OCI-LY7 (cell line): ENCODE measurements at regions not wholly inside any gene's neighbourhood (a gene's known extent, or its start where the extent isn't known, plus 50 kb on each side); places are given as distances from the start of the nearest gene placed in this dataset.

Source experiments
- BruUV-seq: library from RNA; stranded (reverse); fragments of 400-500 nt; replicated peaks from 2 replicates; lab custom pipeline; 2021; lab: Mats Ljungman, UMichigan
- CTCF ChIA-PET: fragments of 300-600 bp; sonication (Branson Sonifier 250); formaldehyde crosslinking; loops from one replicate; lab custom pipeline; 2022; ENCODE audit warnings: antibody characterized with exemption; ENCODE audit not compliant: unreplicated experiment; lab: Charles Lee
- POLR2A ChIA-PET: fragments of 300-600 bp; sonication (Branson Sonifier 250); formaldehyde crosslinking; loops from one replicate; lab custom pipeline; 2022; ENCODE audit warnings: antibody characterized with exemption; lab: Charles Lee
- DNase-seq: peaks from one replicate; pipeline ENCODE4 v3.0.0-alpha.2; 2015; ENCODE audit warnings: low spot score
- H2AFZ ChIP-seq: fragments of 200-600 bp; sonication (generic), shearing (Covaris generic); 2 replicates; pipeline ENCODE4 v1.6.1; 2014; ENCODE audit warnings: mild to moderate bottlenecking, antibody characterized with exemption, low read length, moderate library complexity
- H3K27ac ChIP-seq: fragments of 200-600 bp; sonication (generic); 2 replicates; pipeline ENCODE4 v1.5.1; 2014; ENCODE audit warnings: mixed run types, low read depth, mild to moderate bottlenecking, moderate library complexity, low read length, inconsistent platforms; ENCODE audit not compliant: poor library complexity, severe bottlenecking
- H3K36me3 ChIP-seq: fragments of 200-600 bp; sonication (generic); 2 replicates; pipeline ENCODE4 v1.6.1; 2014; ENCODE audit warnings: mild to moderate bottlenecking, antibody characterized with exemption, low read length, moderate library complexity, mixed read lengths; ENCODE audit not compliant: insufficient read depth
- H3K4me1 ChIP-seq: fragments of 200-600 bp; sonication (generic); 2 replicates; pipeline ENCODE4 v1.5.1; 2014; ENCODE audit warnings: mild to moderate bottlenecking, low read length; ENCODE audit not compliant: insufficient read depth, poor library complexity, severe bottlenecking
- H3K4me2 ChIP-seq: fragments of 200-600 bp; sonication (generic); 2 replicates; pipeline ENCODE4 v1.6.1; 2014; ENCODE audit warnings: mild to moderate bottlenecking, low read length
- H3K4me3 ChIP-seq: fragments of 200-600 bp; sonication (generic); 2 replicates; pipeline ENCODE4 v1.5.1; 2014; ENCODE audit warnings: mild to moderate bottlenecking, low read depth, low read length; ENCODE audit not compliant: poor library complexity, severe bottlenecking
- H3K79me2 ChIP-seq: fragments of 200-600 bp; sonication (generic); 2 replicates; pipeline ENCODE4 v1.6.1; 2016; ENCODE audit warnings: low read depth, mild to moderate bottlenecking, low read length, moderate library complexity, mixed read lengths; ENCODE audit not compliant: insufficient read depth
- H3K9me2 ChIP-seq: fragments of 200-600 bp; sonication (generic); 2 replicates; pipeline ENCODE4 v1.6.1; 2016; ENCODE audit warnings: mild to moderate bottlenecking, low read length, mixed read lengths; ENCODE audit not compliant: insufficient read depth
- H3K9me3 ChIP-seq: fragments of 200-600 bp; sonication (generic); 2 replicates; pipeline ENCODE4 v1.6.1; 2014; ENCODE audit warnings: mild to moderate bottlenecking, mixed run types, low read length, mixed read lengths
- H4K20me1 ChIP-seq: fragments of 200-600 bp; sonication (generic); 2 replicates; pipeline ENCODE4 v1.6.1; 2014; ENCODE audit warnings: mild to moderate bottlenecking, antibody characterized with exemption, low read length, moderate library complexity, mixed read lengths; ENCODE audit not compliant: insufficient read depth
- EZH2phosphoT487 ChIP-seq: fragments of 200-600 bp; sonication (generic); IDR thresholded peaks from 2 replicates; pipeline ENCODE4 v1.6.1; 2018; ENCODE audit warnings: low read depth, borderline replicate concordance, mild to moderate bottlenecking, mixed run types, antibody characterized with exemption, low read length, moderate library complexity, mixed read lengths
- intact Hi-C: fragments of 100-400 bp; cut with micrococcal nuclease; formaldehyde crosslinking; loops from one replicate; pipeline ENCODE4 v1.10.0; 2022; ENCODE audit not compliant: unreplicated experiment
- TF ChIP-seq, protein P1 (sequence below): fragments of 200-600 bp; sonication (generic); conservative IDR thresholded peaks from 2 replicates; pipeline ENCODE4 v1.5.1; 2014; ENCODE audit warnings: mild to moderate bottlenecking, antibody characterized with exemption, low read length, moderate library complexity, mixed read lengths

GRCh38 chr16:56032072-56032471 lies 156.9 kb upstream of the CES5A start:
- no peak for TF ChIP-seq EZH2phosphoT487
- TF ChIP-seq, protein P1, sequence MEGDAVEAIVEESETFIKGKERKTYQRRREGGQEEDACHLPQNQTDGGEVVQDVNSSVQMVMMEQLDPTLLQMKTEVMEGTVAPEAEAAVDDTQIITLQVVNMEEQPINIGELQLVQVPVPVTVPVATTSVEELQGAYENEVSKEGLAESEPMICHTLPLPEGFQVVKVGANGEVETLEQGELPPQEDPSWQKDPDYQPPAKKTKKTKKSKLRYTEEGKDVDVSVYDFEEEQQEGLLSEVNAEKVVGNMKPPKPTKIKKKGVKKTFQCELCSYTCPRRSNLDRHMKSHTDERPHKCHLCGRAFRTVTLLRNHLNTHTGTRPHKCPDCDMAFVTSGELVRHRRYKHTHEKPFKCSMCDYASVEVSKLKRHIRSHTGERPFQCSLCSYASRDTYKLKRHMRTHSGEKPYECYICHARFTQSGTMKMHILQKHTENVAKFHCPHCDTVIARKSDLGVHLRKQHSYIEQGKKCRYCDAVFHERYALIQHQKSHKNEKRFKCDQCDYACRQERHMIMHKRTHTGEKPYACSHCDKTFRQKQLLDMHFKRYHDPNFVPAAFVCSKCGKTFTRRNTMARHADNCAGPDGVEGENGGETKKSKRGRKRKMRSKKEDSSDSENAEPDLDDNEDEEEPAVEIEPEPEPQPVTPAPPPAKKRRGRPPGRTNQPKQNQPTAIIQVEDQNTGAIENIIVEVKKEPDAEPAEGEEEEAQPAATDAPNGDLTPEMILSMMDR = no peak
- intact Hi-C loops = no loop called here
- H3K4me3 ChIP-seq = no peak overlapping the region
- H2AFZ ChIP-seq = no peak overlapping the region
- no peaks in the 10 kb centered on the region for H3K79me2 ChIP-seq
- DNase-seq = no peak
- no peaks in the 10 kb centered on the region for H4K20me1 ChIP-seq
- H3K36me3 ChIP-seq = no peaks in the 10 kb centered on the region
- POLR2A ChIA-PET = interaction anchor here (0.8 kb wide), 1 partner anchor 20 kb away, joined by 3 read pairs; no protein-coding TSS in a partner anchor
- no peak overlapping the region for H3K4me2 ChIP-seq
- H3K4me1 ChIP-seq = no peaks in the 10 kb centered on the region
- CTCF ChIA-PET = no interaction called here
- no peak overlapping the region for H3K27ac ChIP-seq
- BruUV-seq = no TSS peak
- H3K9me2 ChIP-seq = no peaks in the 10 kb centered on the region
- peaks cover 3% of the 10 kb centered on the region; the same call in 1 of the 2 replicates for H3K9me3 ChIP-seq

GRCh38 chr16:56029026-56029425 lies 153.9 kb upstream of the CES5A start:
- no peaks in the 10 kb centered on the region for H3K36me3 ChIP-seq
- POLR2A ChIA-PET = no interaction called here
- no peaks in the 10 kb centered on the region for H3K79me2 ChIP-seq
- no TSS peak for BruUV-seq
- H3K9me3 ChIP-seq = no peaks in the 10 kb centered on the region
- H3K4me2 ChIP-seq = no peak overlapping the region
- no peaks in the 10 kb centered on the region for H3K4me1 ChIP-seq
- no peaks in the 10 kb centered on the region for H4K20me1 ChIP-seq
- no peak overlapping the region for H3K4me3 ChIP-seq
- H2AFZ ChIP-seq = no peak overlapping the region
- no peak for DNase-seq
- no peak overlapping the region for H3K27ac ChIP-seq
- intact Hi-C loops = no loop called here
- no peaks in the 10 kb centered on the region for H3K9me2 ChIP-seq
- CTCF ChIA-PET = no interaction called here
- TF ChIP-seq, protein P1 = no peak
- TF ChIP-seq EZH2phosphoT487 = no peak

- POLR2A ChIA-PET = interaction anchor here (1.2 kb wide), 1 partner anchor 118 kb away, joined by 3 read pairs; no protein-coding TSS in a partner anchor
- intact Hi-C loops = no loop called here
These were observed 147.6 kb upstream of the CES5A start for GRCh38 chr16:56022818-56023217.

More at GRCh38 chr16:56022818-56023217, 147.6 kb upstream of the CES5A start:
- Histone ChIP-seq H3K4me2 (no peak overlapping the region), H3K4me3 (no peak overlapping the region), H3K9me3 (no peaks in the 10 kb centered on the region), H3K36me3 (no peaks in the 10 kb centered on the region), H3K79me2 (no peaks in the 10 kb centered on the region), H4K20me1 (no peaks in the 10 kb centered on the region), H2AFZ (no peak overlapping the region), H3K9me2 (no peaks in the 10 kb centered on the region), H3K27ac (no peak overlapping the region), H3K4me1 (no peaks in the 10 kb centered on the region)
- CTCF ChIA-PET = no interaction called here
- no peak for DNase-seq
- BruUV-seq = no TSS peak
- TF ChIP-seq, protein P1 = no peak
- TF ChIP-seq EZH2phosphoT487 = no peak
